ENCODE measurements at regions not wholly inside any gene's neighbourhood (a gene's known extent, or its start where the extent isn't known, plus 50 kb on each side); places are given as distances from the start of the nearest gene placed in this dataset.
A peak's percentile ranks its signal among the peaks of the same experiment; 100 is the strongest.
"Not testable (repeated sequence)": the region's sequence is repeated elsewhere in the genome, so short reads cannot be mapped to it uniquely, and the experiment has no call there.

- no peak for DNase-seq
Measured at GRCh38 chr13:62185631-62186255, 770.1 kb upstream of the PCDH20 start.

- DNase-seq: no peak
Measured at GRCh38 chr13:62176051-62176450, 760.4 kb upstream of the PCDH20 start.

- no peak for DNase-seq
Measured at GRCh38 chr13:62173958-62174357, 758.3 kb upstream of the PCDH20 start.

- DNase-seq: no peak
Measured at GRCh38 chr13:62171697-62172096, 756.0 kb upstream of the PCDH20 start.

- no peak for DNase-seq
Measured at GRCh38 chr13:62168891-62169290, 753.2 kb upstream of the PCDH20 start.

- DNase-seq: no peak
Measured at GRCh38 chr13:62167650-62168172, 752.1 kb upstream of the PCDH20 start.

GRCh38 chr13:62162860-62163259, 747.2 kb upstream of the PCDH20 start:
- no peak for DNase-seq

GRCh38 chr13:62158520-62158919, 742.9 kb upstream of the PCDH20 start:
- DNase-seq: no peak

- DNase-seq: not testable (repeated sequence)
Measured at GRCh38 chr13:62151724-62152123, 736.1 kb upstream of the PCDH20 start.

- DNase-seq: no peak
Measured at GRCh38 chr13:62142048-62142447, 726.4 kb upstream of the PCDH20 start.

- no peak for DNase-seq
Measured at GRCh38 chr13:62139597-62139996, 723.9 kb upstream of the PCDH20 start.

- DNase-seq: no peak
Measured at GRCh38 chr13:62137629-62138405, 722.2 kb upstream of the PCDH20 start.

- DNase-seq: no peak
Measured at GRCh38 chr13:62131604-62132003, 716.0 kb upstream of the PCDH20 start.

- DNase-seq: no peak
Measured at GRCh38 chr13:62130062-62130970, 714.7 kb upstream of the PCDH20 start.

GRCh38 chr13:62129000-62129551, 713.4 kb upstream of the PCDH20 start:
- DNase-seq: no peak

GRCh38 chr13:62126400-62126799, 710.8 kb upstream of the PCDH20 start:
- DNase-seq: no peak

- no peak for DNase-seq
Measured at GRCh38 chr13:62125451-62125850, 709.8 kb upstream of the PCDH20 start.

- no peak for DNase-seq
Measured at GRCh38 chr13:62123409-62123808, 707.8 kb upstream of the PCDH20 start.

GRCh38 chr13:62122434-62122833, 706.8 kb upstream of the PCDH20 start:
- DNase-seq: no peak

GRCh38 chr13:62119739-62120700, 704.4 kb upstream of the PCDH20 start:
- DNase-seq: peak in 1 of 2 donors; percentile 9

- DNase-seq: no peak
Measured at GRCh38 chr13:62115831-62116230, 700.2 kb upstream of the PCDH20 start.
